ENCODE measurements at regions not wholly inside any gene's neighbourhood (a gene's known extent, or its start where the extent isn't known, plus 50 kb on each side); places are given as distances from the start of the nearest gene placed in this dataset.

GRCh38 chr10:130748409-130749057 is 563.0 kb downstream of the TCERG1L start:
- H3K27me3 ChIP-seq (ENCODE audit: control insufficient read depth, insufficient read depth, low read length) = no peaks in the 10 kb centered on the region; the same call in 1 of the 2 replicates

DNA sequence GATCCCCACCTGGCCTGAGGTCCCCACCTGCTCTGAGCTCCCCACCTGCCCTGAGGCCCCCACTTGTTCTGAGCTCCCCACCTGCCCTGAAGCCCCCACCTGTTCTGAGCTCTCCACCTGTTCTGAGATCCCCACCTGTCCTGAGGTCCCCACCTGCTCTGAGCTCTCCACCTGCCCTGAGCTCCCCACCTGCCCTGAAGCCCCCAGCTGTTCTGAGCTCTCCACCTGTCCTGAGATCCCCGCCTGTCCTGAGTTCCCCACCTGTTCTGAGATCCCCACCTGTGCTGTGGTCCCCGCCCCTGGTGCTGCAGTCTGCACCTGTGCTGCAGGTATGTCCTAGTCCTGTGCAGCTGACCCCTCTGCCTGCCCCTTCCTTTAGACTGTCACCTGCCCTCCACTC is 561.6 kb downstream of the TCERG1L start:
- H3K27ac ChIP-seq (ENCODE audit: low read depth, low read length) = no peak overlapping the region
- H3K4me1 ChIP-seq (ENCODE audit: control insufficient read depth, insufficient read depth, low read length) = peaks cover 6% of the 10 kb centered on the region
- H3K9me3 ChIP-seq (ENCODE audit: control insufficient read depth, insufficient read depth, low read depth, low read length) = no peaks in the 10 kb centered on the region
- H3K27me3 ChIP-seq (ENCODE audit: control insufficient read depth, insufficient read depth, low read length) = no peaks in the 10 kb centered on the region; the same call in 1 of the 2 replicates
- H3K36me3 ChIP-seq (ENCODE audit: control insufficient read depth, insufficient read depth, low read length) = no peaks in the 10 kb centered on the region
- H3K9ac ChIP-seq (ENCODE audit: low read length) = no peak overlapping the region
- no peak overlapping the region for H3K4me3 ChIP-seq (ENCODE audit: low read depth, low read length)

More at GRCh38 chr10:130748409-130749057, 563.0 kb downstream of the TCERG1L start:
- H3K4me1 ChIP-seq (ENCODE audit: control insufficient read depth, insufficient read depth, low read length) = peaks cover 15% of the 10 kb centered on the region
- H3K27ac ChIP-seq (ENCODE audit: low read depth, low read length) = no peak overlapping the region
- no peak overlapping the region for H3K4me3 ChIP-seq (ENCODE audit: low read depth, low read length)
- no peaks in the 10 kb centered on the region for H3K36me3 ChIP-seq (ENCODE audit: control insufficient read depth, insufficient read depth, low read length)
- H3K9ac ChIP-seq (ENCODE audit: low read length) = no peak overlapping the region
- H3K9me3 ChIP-seq (ENCODE audit: control insufficient read depth, insufficient read depth, low read depth, low read length) = no peaks in the 10 kb centered on the region

- Histone ChIP-seq H3K27ac (ENCODE audit: low read depth, low read length) (no peak overlapping the region), H3K36me3 (ENCODE audit: control insufficient read depth, insufficient read depth, low read length) (no peaks in the 10 kb centered on the region), H3K9me3 (ENCODE audit: control insufficient read depth, insufficient read depth, low read depth, low read length) (no peaks in the 10 kb centered on the region), H3K4me1 (ENCODE audit: control insufficient read depth, insufficient read depth, low read length) (peaks cover 5% of the 10 kb centered on the region; the same call in 1 of the 2 replicates), H3K27me3 (ENCODE audit: control insufficient read depth, insufficient read depth, low read length) (no peaks in the 10 kb centered on the region; the same call in 1 of the 2 replicates), H3K4me3 (ENCODE audit: low read depth, low read length) (no peak overlapping the region), H3K9ac (ENCODE audit: low read length) (no peak overlapping the region)
These were observed 561.1 kb downstream of the TCERG1L start for GRCh38 chr10:130750441-130750840.

DNA sequence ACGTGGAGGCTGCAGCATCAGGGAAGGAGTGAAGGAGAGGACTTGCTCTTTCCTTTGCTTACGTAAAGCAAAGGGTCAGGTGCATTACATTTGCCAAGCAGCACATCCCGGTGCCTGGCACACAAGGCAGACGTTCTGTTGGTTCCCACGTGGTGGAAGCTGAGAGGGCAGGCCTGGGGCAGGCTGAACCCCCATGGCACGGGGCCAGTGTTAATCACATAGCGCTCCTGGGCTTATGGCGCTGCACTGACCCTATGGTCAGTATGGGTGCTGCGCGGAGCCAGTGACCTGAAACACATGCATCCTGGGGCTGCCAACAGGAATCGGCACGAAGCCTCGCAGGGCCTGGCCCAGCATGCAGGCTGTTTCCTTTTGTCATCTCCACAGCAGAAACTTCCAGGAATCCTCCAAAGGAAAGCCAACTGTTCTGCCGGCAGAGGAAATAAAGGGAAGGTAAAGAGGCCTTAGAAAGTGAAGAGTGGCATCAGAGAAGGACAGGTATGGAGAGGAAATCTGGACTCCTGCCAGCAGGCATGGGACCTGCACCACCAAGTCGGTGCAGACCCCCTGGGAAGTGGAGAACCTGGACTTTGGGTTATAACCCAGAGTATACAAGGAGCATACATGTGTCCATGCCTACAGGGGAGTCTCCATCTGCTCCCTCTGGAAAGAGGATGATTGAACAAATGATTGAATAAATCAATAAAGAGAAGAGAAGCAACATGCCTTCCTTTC is 560.2 kb downstream of the TCERG1L start:
- no peak overlapping the region for H3K4me3 ChIP-seq (ENCODE audit: low read depth, low read length)
- no peaks in the 10 kb centered on the region; the same call in 1 of the 2 replicates for H3K27me3 ChIP-seq (ENCODE audit: control insufficient read depth, insufficient read depth, low read length)
- H3K36me3 ChIP-seq (ENCODE audit: control insufficient read depth, insufficient read depth, low read length) = no peaks in the 10 kb centered on the region

DNA sequence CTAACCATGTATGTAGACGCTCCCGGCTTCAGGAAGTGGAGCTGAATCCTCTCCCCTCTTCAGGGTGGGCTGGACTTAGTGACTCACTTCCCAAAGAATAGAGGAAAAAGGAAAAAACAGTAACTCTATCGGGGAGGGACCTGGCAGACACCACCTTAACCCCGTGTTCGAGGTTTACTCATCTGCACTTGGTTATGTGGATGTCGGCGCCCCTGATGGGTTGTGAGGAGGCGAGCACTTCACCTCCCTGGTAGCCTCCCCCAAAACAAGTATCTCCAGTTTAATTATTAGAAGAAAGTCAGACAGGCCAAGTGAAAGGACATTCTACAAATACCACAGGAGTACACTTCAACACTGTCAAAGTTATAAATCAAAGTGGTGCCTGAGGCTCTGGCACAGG is 559.7 kb downstream of the TCERG1L start:
- no peak overlapping the region for H3K27ac ChIP-seq (ENCODE audit: low read depth, low read length)
- no peaks in the 10 kb centered on the region; the same call in 1 of the 2 replicates for H3K27me3 ChIP-seq (ENCODE audit: control insufficient read depth, insufficient read depth, low read length)
- no peak overlapping the region for H3K9ac ChIP-seq (ENCODE audit: low read length)
- H3K4me3 ChIP-seq (ENCODE audit: low read depth, low read length) = no peak overlapping the region
- no peaks in the 10 kb centered on the region for H3K9me3 ChIP-seq (ENCODE audit: control insufficient read depth, insufficient read depth, low read depth, low read length)
- H3K36me3 ChIP-seq (ENCODE audit: control insufficient read depth, insufficient read depth, low read length) = no peaks in the 10 kb centered on the region
- peaks cover 5% of the 10 kb centered on the region; the same call in 1 of the 2 replicates for H3K4me1 ChIP-seq (ENCODE audit: control insufficient read depth, insufficient read depth, low read length)

More for the DNA sequence above, 560.2 kb downstream of the TCERG1L start:
- Histone ChIP-seq H3K4me1 (ENCODE audit: control insufficient read depth, insufficient read depth, low read length) (peaks cover 5% of the 10 kb centered on the region; the same call in 1 of the 2 replicates), H3K27ac (ENCODE audit: low read depth, low read length) (no peak overlapping the region), H3K9ac (ENCODE audit: low read length) (no peak overlapping the region), H3K9me3 (ENCODE audit: control insufficient read depth, insufficient read depth, low read depth, low read length) (no peaks in the 10 kb centered on the region)

GRCh38 chr10:130756651-130757050 is 554.9 kb downstream of the TCERG1L start:
- no peaks in the 10 kb centered on the region for H3K36me3 ChIP-seq (ENCODE audit: control insufficient read depth, insufficient read depth, low read length)
- no peaks in the 10 kb centered on the region for H3K27me3 ChIP-seq (ENCODE audit: control insufficient read depth, insufficient read depth, low read length)
- no peaks in the 10 kb centered on the region for H3K9me3 ChIP-seq (ENCODE audit: control insufficient read depth, insufficient read depth, low read depth, low read length)
- H3K27ac ChIP-seq (ENCODE audit: low read depth, low read length) = no peak overlapping the region
- no peaks in the 10 kb centered on the region for H3K4me1 ChIP-seq (ENCODE audit: control insufficient read depth, insufficient read depth, low read length)
- no peak overlapping the region for H3K4me3 ChIP-seq (ENCODE audit: low read depth, low read length)
- H3K9ac ChIP-seq (ENCODE audit: low read length) = no peak overlapping the region

DNA sequence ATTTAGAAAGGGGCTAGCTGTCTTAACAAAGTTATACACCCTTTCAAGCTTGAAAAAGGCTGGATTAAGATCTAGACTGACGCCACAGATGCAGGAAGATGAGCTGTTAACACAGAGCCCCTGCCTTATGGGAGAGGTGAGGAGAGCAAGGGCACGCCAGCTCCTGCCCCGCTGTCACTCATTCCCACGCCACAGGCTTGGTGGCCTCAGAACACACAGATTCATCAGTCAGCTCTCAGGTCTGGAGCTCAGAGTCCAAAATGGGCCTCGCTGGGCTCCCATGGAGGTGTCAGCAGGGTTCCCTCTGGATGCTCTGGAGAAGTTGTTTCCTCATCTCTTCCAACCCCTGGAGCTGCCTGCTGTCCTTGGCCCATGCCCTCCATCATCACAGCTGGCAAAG is 554.2 kb downstream of the TCERG1L start:
- Histone ChIP-seq H3K27ac (ENCODE audit: low read depth, low read length) (no peak overlapping the region), H3K9me3 (ENCODE audit: control insufficient read depth, insufficient read depth, low read depth, low read length) (no peaks in the 10 kb centered on the region), H3K27me3 (ENCODE audit: control insufficient read depth, insufficient read depth, low read length) (no peaks in the 10 kb centered on the region), H3K9ac (ENCODE audit: low read length) (no peak overlapping the region), H3K36me3 (ENCODE audit: control insufficient read depth, insufficient read depth, low read length) (no peaks in the 10 kb centered on the region), H3K4me1 (ENCODE audit: control insufficient read depth, insufficient read depth, low read length) (no peaks in the 10 kb centered on the region), H3K4me3 (ENCODE audit: low read depth, low read length) (no peak overlapping the region)

GRCh38 chr10:130757821-130758489 is 553.6 kb downstream of the TCERG1L start:
- no peaks in the 10 kb centered on the region for H3K36me3 ChIP-seq (ENCODE audit: control insufficient read depth, insufficient read depth, low read length)
- H3K4me1 ChIP-seq (ENCODE audit: control insufficient read depth, insufficient read depth, low read length) = no peaks in the 10 kb centered on the region
- H3K27me3 ChIP-seq (ENCODE audit: control insufficient read depth, insufficient read depth, low read length) = no peaks in the 10 kb centered on the region
- H3K27ac ChIP-seq (ENCODE audit: low read depth, low read length) = no peak overlapping the region
- H3K9me3 ChIP-seq (ENCODE audit: control insufficient read depth, insufficient read depth, low read depth, low read length) = no peaks in the 10 kb centered on the region
- no peak overlapping the region for H3K4me3 ChIP-seq (ENCODE audit: low read depth, low read length)
- H3K9ac ChIP-seq (ENCODE audit: low read length) = no peak overlapping the region

GRCh38 chr10:130758529-130758928 is 553.0 kb downstream of the TCERG1L start:
- no peaks in the 10 kb centered on the region for H3K4me1 ChIP-seq (ENCODE audit: control insufficient read depth, insufficient read depth, low read length)
- no peaks in the 10 kb centered on the region for H3K9me3 ChIP-seq (ENCODE audit: control insufficient read depth, insufficient read depth, low read depth, low read length)
- no peaks in the 10 kb centered on the region for H3K36me3 ChIP-seq (ENCODE audit: control insufficient read depth, insufficient read depth, low read length)
- no peak overlapping the region for H3K9ac ChIP-seq (ENCODE audit: low read length)
- H3K4me3 ChIP-seq (ENCODE audit: low read depth, low read length) = no peak overlapping the region
- no peak overlapping the region for H3K27ac ChIP-seq (ENCODE audit: low read depth, low read length)
- H3K27me3 ChIP-seq (ENCODE audit: control insufficient read depth, insufficient read depth, low read length) = no peaks in the 10 kb centered on the region

DNA sequence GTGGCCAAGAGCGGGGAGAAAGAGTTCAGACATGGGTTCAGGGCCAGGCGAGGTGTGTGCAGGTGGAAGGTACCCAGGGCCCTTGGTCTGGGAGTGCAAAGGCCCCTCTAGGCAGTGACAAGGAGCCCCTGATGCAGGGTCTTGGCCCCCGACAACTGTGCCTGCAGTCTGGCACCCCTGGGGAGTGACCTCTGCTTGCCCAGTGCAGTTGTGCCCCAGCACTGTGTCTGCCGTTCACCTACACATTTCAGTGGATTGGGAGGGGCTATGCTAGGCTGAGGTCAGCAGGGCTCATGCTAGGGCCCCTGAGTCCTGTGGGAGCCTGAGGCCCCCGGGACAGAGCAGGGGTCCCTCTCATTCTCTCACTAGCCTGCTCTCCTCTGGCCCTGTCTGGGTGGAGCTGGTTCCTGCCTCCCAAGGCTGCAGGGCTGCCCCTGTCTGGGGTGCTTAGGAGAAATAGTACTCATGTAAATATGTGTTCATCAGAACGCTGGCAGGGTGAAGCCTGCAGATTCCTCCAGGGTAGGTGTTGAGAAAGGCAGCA is 550.4 kb downstream of the TCERG1L start:
- Histone ChIP-seq H3K4me3 (ENCODE audit: low read depth, low read length) (no peak overlapping the region), H3K9ac (ENCODE audit: low read length) (no peak overlapping the region), H3K27me3 (ENCODE audit: control insufficient read depth, insufficient read depth, low read length) (no peaks in the 10 kb centered on the region), H3K4me1 (ENCODE audit: control insufficient read depth, insufficient read depth, low read length) (no peaks in the 10 kb centered on the region), H3K36me3 (ENCODE audit: control insufficient read depth, insufficient read depth, low read length) (no peaks in the 10 kb centered on the region), H3K9me3 (ENCODE audit: control insufficient read depth, insufficient read depth, low read depth, low read length) (peaks cover 3% of the 10 kb centered on the region; the same call in 1 of the 2 replicates), H3K27ac (ENCODE audit: low read depth, low read length) (no peak overlapping the region)
